Left ventricle myocardium inferior (tissue), 1 donor: ENCODE measurements at regions not wholly inside any gene's neighbourhood (a gene's known extent, or its start where the extent isn't known, plus 50 kb on each side); places are given as distances from the start of the nearest gene placed in this dataset.

Experiments
- DNase-seq: peaks from one replicate; pipeline ENCODE4 v3.0.0-alpha.2; 2020
- H3K27ac ChIP-seq: fragments of 200-600 bp; replicated peaks from 2 replicates; pipeline ENCODE4 v1.8.0; 2021
- H3K27me3 ChIP-seq: fragments of 200-600 bp; 2 replicates; pipeline ENCODE4 v1.8.0; 2021; ENCODE audit warnings: low read depth
- H3K36me3 ChIP-seq: fragments of 200-600 bp; 2 replicates; pipeline ENCODE4 v1.8.0; 2021
- H3K4me1 ChIP-seq: fragments of 200-600 bp; 2 replicates; pipeline ENCODE4 v1.8.0; 2021
- H3K4me3 ChIP-seq: fragments of 200-600 bp; 2 replicates; pipeline ENCODE4 v1.8.0; 2021; ENCODE audit warnings: mild to moderate bottlenecking, moderate library complexity
- H3K9me3 ChIP-seq: fragments of 200-600 bp; replicated peaks from 2 replicates; pipeline ENCODE4 v1.8.0; 2021
- intact Hi-C: fragments of 100-400 bp; cut with micrococcal nuclease; formaldehyde crosslinking; loops from one replicate; pipeline ENCODE4 v1.11.0; 2022
- TF ChIP-seq, protein P1 (sequence below): fragments of 200-600 bp; IDR thresholded peaks from 2 replicates; pipeline ENCODE4 v1.8.0; 2021; ENCODE audit warnings: antibody characterized with exemption, mild to moderate bottlenecking, borderline replicate concordance
- donor health status: DM: no; HTN: yes; CAD: no; lungs with severe emphysema.

DNA sequence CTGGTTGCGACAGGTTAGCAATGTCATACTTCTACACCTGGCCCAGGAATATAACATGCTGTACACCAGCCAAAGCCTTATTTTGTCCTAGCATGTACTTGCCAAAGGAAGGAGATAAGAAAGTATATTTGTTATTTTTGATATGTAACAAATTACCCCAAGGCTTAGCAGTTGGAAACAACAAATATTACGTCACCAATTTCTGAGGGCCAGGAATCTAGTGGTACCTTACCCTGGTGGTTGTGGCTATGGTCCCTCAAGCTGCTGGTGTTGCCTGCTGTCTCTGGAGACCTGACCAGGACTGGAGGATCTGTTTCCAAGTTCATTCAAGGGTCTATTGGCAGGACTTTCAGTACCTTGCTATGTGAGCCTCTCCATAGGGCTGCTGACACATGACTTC, 135.5 kb upstream of the BANK1 start:
- intact Hi-C loops: no loop called here
- H3K9me3 ChIP-seq: no peaks in the 10 kb centered on the region
- no peaks in the 10 kb centered on the region for H3K27me3 ChIP-seq
- no peak overlapping the region for H3K4me3 ChIP-seq
- TF ChIP-seq, protein P1, sequence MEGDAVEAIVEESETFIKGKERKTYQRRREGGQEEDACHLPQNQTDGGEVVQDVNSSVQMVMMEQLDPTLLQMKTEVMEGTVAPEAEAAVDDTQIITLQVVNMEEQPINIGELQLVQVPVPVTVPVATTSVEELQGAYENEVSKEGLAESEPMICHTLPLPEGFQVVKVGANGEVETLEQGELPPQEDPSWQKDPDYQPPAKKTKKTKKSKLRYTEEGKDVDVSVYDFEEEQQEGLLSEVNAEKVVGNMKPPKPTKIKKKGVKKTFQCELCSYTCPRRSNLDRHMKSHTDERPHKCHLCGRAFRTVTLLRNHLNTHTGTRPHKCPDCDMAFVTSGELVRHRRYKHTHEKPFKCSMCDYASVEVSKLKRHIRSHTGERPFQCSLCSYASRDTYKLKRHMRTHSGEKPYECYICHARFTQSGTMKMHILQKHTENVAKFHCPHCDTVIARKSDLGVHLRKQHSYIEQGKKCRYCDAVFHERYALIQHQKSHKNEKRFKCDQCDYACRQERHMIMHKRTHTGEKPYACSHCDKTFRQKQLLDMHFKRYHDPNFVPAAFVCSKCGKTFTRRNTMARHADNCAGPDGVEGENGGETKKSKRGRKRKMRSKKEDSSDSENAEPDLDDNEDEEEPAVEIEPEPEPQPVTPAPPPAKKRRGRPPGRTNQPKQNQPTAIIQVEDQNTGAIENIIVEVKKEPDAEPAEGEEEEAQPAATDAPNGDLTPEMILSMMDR: no peak
- H3K4me1 ChIP-seq: peaks cover 16% of the 10 kb centered on the region
- H3K36me3 ChIP-seq: no peaks in the 10 kb centered on the region
- DNase-seq: no peak
- H3K27ac ChIP-seq: no peak overlapping the region

DNA sequence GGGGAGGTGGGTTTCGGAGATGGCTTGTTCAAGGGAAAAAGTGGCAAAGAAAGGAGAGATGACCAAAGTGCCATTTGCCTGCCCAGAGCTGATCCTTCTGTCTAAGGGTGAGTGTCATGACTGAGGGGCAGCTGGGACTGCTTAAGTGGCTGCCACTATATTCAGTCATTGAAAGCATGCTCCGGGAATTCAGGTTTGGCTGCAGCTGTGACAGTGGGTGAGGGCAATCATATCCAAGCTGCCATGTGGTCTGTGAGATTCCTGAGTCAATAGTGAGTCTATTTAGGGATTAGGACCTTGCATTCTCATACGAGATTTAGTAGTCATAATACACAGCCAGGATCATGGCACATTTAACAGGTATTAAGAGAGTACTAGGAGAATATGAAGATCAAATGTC, 138.8 kb upstream of the BANK1 start:
- Histone ChIP-seq H3K9me3 (no peaks in the 10 kb centered on the region), H3K4me3 (no peak overlapping the region), H3K27me3 (no peaks in the 10 kb centered on the region), H3K27ac (peak overlapping the region; percentile 66), H3K36me3 (no peaks in the 10 kb centered on the region), H3K4me1 (peaks cover 20% of the 10 kb centered on the region)
- TF ChIP-seq, protein P1: no peak
- intact Hi-C loops: no loop called here
- DNase-seq: peak; percentile 26

DNA sequence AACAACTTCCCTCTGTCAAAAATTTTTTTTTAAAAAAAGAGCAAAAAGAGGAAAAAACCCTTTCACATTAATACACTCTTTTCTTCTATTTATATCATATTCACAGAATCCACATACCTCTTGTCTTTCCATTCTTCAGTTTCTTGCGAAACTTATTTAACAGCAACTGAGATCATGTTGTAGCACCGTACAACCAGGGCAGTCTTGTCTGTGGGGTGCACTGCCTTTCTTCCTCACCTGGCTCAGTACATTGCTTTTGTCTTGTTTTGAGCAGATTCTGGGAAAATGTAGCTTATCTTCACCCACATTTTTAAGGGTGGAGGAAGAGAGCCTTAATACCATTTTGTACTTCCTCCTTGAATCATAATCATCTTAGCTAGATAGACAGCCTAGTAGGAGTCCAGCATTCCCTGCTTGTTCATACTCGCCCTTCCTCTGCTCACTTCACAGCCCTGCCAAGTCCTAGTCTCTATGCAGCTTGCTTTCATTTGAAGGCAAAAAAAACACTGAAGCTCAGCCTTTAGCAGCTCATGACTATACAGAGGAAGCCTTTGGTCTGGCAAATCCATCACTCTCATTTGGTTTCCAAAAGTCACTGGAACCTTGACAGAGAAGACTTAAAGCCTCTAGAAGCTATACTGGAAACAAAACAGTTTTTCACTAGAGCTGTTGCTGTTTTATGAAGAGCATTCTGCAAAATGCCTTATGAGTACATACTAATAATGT, 140.6 kb upstream of the BANK1 start:
- intact Hi-C loops: no loop called here
- Histone ChIP-seq H3K4me3 (no peak overlapping the region), H3K36me3 (no peaks in the 10 kb centered on the region), H3K27me3 (no peaks in the 10 kb centered on the region), H3K4me1 (peaks cover 17% of the 10 kb centered on the region), H3K9me3 (no peaks in the 10 kb centered on the region), H3K27ac (peak overlapping the region; percentile 36)
- TF ChIP-seq, protein P1: no peak
- no peak for DNase-seq

DNA sequence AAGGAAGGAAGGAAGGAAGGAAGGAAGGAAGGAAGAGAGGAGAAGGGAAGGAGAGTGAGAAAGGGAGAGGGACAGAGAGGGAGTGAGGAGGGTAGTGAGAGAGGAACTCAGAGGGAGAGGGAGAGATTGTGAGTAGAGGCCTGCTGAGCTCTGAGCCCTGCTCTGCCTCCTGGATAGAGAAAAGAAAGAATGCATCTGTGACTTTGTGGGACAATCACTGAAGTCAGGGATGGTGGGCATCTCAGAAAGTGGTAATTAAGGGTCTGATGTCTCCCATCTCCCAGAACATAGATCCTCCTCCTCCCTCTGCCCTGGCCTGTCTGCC, 142.9 kb upstream of the BANK1 start:
- H3K27ac ChIP-seq: no peak overlapping the region
- H3K9me3 ChIP-seq: no peaks in the 10 kb centered on the region
- TF ChIP-seq, protein P1: no peak
- no peaks in the 10 kb centered on the region for H3K36me3 ChIP-seq
- H3K4me3 ChIP-seq: no peak overlapping the region
- intact Hi-C loops: no loop called here
- H3K4me1 ChIP-seq: peaks cover 15% of the 10 kb centered on the region
- no peaks in the 10 kb centered on the region for H3K27me3 ChIP-seq
- no peak for DNase-seq

DNA sequence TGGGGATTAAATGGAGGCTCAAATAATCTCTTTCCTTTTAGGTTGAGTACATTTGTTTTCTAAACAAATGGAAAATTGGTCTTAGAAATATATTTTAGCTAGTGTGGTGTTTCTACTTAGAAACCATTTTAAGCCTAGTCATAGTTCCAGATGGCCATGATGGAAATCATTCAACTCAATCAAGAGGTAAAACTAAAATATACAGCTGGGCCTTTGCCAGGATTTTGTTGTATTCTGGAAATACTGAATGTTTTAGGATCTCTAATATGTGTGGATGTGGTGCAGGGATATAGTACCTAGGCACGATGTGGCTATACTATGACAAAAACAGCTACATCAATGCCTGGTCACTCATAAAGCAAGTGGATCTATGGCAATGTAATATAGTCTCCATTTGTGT, 146.0 kb upstream of the BANK1 start:
- Histone ChIP-seq H3K4me1 (no peaks in the 10 kb centered on the region), H3K4me3 (no peak overlapping the region), H3K9me3 (no peaks in the 10 kb centered on the region), H3K27me3 (no peaks in the 10 kb centered on the region), H3K27ac (no peak overlapping the region), H3K36me3 (no peaks in the 10 kb centered on the region)
- TF ChIP-seq, protein P1: no peak
- no peak for DNase-seq
- intact Hi-C loops: no loop called here
